ENCODE measurements at regions not wholly inside any gene's neighbourhood (a gene's known extent, or its start where the extent isn't known, plus 50 kb on each side); places are given as distances from the start of the nearest gene placed in this dataset.

DNA sequence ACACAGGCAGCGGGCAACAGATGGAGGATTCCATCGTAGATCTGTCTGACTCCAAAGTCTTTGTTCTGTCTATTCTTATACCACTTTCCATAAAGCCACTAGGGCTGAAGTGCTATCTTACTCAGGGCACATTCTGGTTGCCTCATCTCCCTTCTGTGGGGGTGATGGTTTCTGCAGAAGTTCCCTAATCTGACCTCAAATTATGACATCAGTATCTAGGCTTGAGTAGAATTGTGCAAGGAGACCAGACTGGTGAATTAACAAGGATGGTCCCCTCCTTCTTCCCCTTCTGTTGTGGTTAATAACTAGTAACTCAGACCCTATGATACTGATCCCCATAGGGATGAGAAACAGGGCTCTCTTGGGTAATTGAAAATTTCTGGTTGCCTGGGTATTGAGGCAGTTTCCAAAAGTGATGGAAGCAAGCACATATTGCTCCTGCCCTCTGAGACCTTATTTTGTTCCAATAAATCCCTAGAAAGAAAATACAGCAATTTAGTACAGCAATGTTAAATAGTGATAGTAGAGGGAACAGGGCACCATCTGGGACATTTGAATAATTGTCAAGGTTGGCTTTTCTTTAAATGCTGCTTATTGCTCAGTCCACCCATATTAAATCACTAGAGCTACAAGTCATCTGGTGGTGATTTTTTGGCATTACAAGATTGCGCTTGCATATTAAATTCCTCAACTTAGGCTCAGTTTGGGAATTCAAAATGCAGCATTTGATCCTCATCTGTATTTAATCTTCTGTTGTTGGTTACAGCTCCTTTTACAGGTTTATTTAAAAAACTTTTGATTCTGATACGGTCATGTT is 57.3 kb upstream of the AP1S2 start:
- DNase-seq (ENCODE audit: low spot score): no peak
- no peak overlapping the region for H3K27ac ChIP-seq
- 90% methylated on average over 4 of the region's 4 CpGs for WGBS
- TF ChIP-seq POLR2A (IDR thresholded peaks at IDR 0.05) (no peak), POLR2AphosphoS5 (IDR thresholded peaks at IDR 0.05) (no peak)
- TF ChIP-seq, protein P1, sequence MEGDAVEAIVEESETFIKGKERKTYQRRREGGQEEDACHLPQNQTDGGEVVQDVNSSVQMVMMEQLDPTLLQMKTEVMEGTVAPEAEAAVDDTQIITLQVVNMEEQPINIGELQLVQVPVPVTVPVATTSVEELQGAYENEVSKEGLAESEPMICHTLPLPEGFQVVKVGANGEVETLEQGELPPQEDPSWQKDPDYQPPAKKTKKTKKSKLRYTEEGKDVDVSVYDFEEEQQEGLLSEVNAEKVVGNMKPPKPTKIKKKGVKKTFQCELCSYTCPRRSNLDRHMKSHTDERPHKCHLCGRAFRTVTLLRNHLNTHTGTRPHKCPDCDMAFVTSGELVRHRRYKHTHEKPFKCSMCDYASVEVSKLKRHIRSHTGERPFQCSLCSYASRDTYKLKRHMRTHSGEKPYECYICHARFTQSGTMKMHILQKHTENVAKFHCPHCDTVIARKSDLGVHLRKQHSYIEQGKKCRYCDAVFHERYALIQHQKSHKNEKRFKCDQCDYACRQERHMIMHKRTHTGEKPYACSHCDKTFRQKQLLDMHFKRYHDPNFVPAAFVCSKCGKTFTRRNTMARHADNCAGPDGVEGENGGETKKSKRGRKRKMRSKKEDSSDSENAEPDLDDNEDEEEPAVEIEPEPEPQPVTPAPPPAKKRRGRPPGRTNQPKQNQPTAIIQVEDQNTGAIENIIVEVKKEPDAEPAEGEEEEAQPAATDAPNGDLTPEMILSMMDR (IDR thresholded peaks at IDR 0.05): no peak
- no peaks in the 10 kb centered on the region for H3K27me3 ChIP-seq (replicated peaks; ENCODE audit: insufficient read depth)
- no peaks in the 10 kb centered on the region for H3K9me3 ChIP-seq
- H3K36me3 ChIP-seq: no peaks in the 10 kb centered on the region
- H3K4me1 ChIP-seq (replicated peaks): no peaks in the 10 kb centered on the region
- intact Hi-C loops (cut with DNase I): no loop called here
- no peak overlapping the region for H3K4me3 ChIP-seq

DNA sequence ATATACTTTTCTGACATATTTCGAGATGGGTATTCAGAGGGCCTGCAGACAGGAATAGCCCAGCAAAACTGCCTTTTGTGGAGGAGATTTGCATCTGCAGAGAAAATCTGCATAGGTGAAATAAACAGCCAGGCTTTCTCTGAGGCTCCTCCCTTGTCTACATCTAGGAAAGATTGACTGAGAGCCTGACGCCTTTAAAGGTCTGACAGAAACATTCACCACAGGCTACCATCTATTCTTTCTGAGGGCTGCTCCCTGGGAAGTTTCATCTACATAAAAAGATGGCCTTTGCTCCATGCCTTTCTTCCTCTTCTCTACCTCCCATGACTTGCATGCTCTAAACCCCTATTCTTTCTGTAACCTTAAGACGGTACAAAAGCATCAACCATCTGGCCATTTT is 55.0 kb upstream of the AP1S2 start:
- no peak overlapping the region for H3K27ac ChIP-seq
- no peaks in the 10 kb centered on the region for H3K27me3 ChIP-seq (replicated peaks; ENCODE audit: insufficient read depth)
- H3K4me3 ChIP-seq: no peak overlapping the region
- no peak for DNase-seq (ENCODE audit: low spot score)
- TF ChIP-seq, protein P1 (IDR thresholded peaks at IDR 0.05): no peak
- no peak for TF ChIP-seq POLR2A (IDR thresholded peaks at IDR 0.05)
- no peak for TF ChIP-seq POLR2AphosphoS5 (IDR thresholded peaks at IDR 0.05)
- no peaks in the 10 kb centered on the region for H3K9me3 ChIP-seq
- 81% methylated on average over 3 of the region's 3 CpGs for WGBS
- no peaks in the 10 kb centered on the region for H3K4me1 ChIP-seq (replicated peaks)
- intact Hi-C loops (cut with DNase I): no loop called here
- H3K36me3 ChIP-seq: no peaks in the 10 kb centered on the region

DNA sequence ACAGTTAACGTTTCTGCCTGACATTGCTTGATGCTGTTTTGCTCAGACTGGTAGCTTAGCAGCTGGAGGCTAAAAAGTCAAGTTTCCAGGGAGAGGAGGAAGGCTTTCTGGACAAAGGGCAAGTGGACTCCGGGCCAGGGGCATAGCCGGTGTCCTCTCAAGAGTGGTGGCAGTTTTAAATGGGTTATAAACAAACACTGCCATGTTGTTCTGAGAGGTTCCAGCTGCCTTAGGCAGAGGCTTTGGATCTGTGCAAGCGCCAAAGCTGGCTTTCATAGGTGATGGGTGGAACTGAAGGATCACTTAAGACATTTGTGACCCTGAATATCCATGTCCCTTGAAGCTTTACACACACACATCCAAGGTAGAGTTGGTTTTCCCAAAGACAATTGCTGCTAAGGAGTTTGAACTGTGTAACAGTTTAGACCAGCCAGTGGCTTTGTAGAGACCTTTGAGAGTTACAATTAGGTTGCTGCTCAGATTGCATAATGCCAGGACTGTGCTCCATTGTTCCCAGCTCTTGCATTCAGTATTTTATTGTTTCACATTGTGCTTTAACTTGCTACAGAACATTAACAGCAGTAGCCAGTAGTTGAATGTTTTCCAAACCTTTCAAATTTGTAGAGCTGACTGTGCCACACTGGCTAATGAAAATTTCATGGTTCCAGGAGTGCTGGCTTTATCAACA is 54.1 kb upstream of the AP1S2 start:
- intact Hi-C loops (cut with DNase I): no loop called here
- H3K27me3 ChIP-seq (replicated peaks; ENCODE audit: insufficient read depth): no peaks in the 10 kb centered on the region
- DNase-seq (ENCODE audit: low spot score): peak; percentile 6

DNA sequence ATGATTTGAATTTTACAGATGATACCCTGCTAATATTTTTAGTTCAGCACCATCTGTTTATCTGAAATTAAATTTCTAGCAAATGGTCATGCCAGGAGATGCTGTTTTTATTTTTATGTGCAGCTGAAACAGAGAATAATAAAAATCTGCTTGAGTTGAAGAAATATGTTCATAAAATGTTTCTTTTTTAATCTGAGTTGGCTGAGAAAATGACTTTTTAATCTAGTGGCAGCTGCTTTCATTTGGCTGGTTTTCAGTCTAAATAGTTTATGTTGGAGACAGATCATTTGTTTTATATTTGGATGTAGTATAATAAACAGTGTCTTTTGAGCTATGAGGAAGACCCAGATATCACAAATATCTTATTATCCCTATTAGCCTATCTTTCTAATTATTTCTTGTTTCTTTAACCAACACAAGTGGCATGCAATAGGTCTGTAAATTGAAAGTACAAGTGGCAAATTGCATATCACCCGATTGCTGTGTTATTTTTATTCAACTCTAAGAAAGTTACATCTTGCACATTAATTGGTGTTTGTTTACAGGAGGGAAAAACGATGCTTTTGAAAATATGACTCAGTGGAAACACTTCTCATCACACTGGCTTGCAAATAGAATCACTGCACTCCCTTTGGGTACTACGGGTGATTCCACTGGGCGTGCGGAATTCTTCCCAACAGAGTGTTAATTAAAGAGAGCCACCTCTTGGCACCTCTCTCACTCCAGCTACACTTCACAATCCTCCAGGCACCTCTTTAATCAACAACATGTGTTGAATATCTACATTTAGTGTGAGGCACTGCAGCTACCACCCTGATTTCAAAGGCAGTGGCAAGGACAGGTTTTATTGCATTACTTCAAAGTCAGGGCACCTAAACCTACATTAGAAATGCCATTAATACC is 51.7 kb upstream of the AP1S2 start:
- TF ChIP-seq POLR2AphosphoS5 (IDR thresholded peaks at IDR 0.05): no peak
- no peak for TF ChIP-seq POLR2A (IDR thresholded peaks at IDR 0.05)
- TF ChIP-seq, protein P1 (IDR thresholded peaks at IDR 0.05): no peak

More for the DNA sequence above, 54.1 kb upstream of the AP1S2 start:
- H3K27ac ChIP-seq: no peak overlapping the region
- no peak overlapping the region for H3K4me3 ChIP-seq
- no peaks in the 10 kb centered on the region for H3K4me1 ChIP-seq (replicated peaks)
- 32% methylated on average over 3 of the region's 4 CpGs for WGBS
- H3K9me3 ChIP-seq: no peaks in the 10 kb centered on the region
- H3K36me3 ChIP-seq: no peaks in the 10 kb centered on the region
- no peak for TF ChIP-seq POLR2A (IDR thresholded peaks at IDR 0.05)
- TF ChIP-seq, protein P1 (IDR thresholded peaks at IDR 0.05): no peak
- TF ChIP-seq POLR2AphosphoS5 (IDR thresholded peaks at IDR 0.05): peak; percentile 28

More for the DNA sequence above, 51.7 kb upstream of the AP1S2 start:
- DNase-seq (ENCODE audit: low spot score): no peak
- no peak overlapping the region for H3K4me3 ChIP-seq
- no peaks in the 10 kb centered on the region for H3K36me3 ChIP-seq
- intact Hi-C loops (cut with DNase I): no loop called here
- 60% methylated on average over 5 of the region's 5 CpGs for WGBS
- no peaks in the 10 kb centered on the region for H3K27me3 ChIP-seq (replicated peaks; ENCODE audit: insufficient read depth)
- no peak overlapping the region for H3K27ac ChIP-seq
- no peaks in the 10 kb centered on the region for H3K4me1 ChIP-seq (replicated peaks)
- no peaks in the 10 kb centered on the region for H3K9me3 ChIP-seq

Small RNA genes lying in the stretch of these regions (small RNA-seq; reads per million reads assigned to genes)
- 0 reads per million in 2 donors for gene RNU5F-7P

Data from prostate gland (tissue), 2 donors.